ENCODE measurements at regions not wholly inside any gene's neighbourhood (a gene's known extent, or its start where the extent isn't known, plus 50 kb on each side); places are given as distances from the start of the nearest gene placed in this dataset.

DNA sequence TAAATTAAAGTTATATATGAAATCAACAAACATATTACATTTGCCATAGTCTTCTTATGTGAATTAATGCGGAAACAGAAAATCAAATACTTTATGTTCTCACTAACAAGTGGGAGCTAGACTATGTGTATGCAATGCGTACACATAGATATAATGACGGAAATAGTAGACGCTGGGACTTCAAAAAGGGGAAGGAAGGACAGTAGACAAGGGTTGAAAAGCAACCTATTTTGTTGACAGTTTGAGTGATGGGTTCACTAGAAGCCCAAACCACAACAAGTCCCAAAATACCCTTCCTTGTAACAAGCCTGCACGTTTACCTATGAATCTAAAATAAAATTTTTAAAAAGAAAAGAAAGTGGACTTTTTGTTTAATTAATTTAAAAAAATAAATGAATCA lies 430.8 kb upstream of the CNTN5 start:
- no peaks in the 10 kb centered on the region for H3K4me1 ChIP-seq (ENCODE audit: control insufficient read depth, insufficient read depth, low read length)
- H3K9me3 ChIP-seq (replicated peaks; ENCODE audit: control insufficient read depth, insufficient read depth, low read length), result no peaks in the 10 kb centered on the region
- ChIA-PET RAD21 (ENCODE audit: unreplicated experiment) (no interaction called here), CTCF (no interaction called here), SMC1A (ENCODE audit: uncharacterized antibody, unreplicated experiment) (no interaction called here), POLR2A (no interaction called here)
- H3K27ac ChIP-seq (ENCODE audit: control insufficient read depth, insufficient read depth), result no peak overlapping the region
- 28% methylated on average over 5 of the region's 5 CpGs for WGBS (ENCODE audit: insufficient coverage, insufficient replicate concordance, low lambda C conversion rate, missing lambda C conversion rate)
- no peak overlapping the region for H2AFZ ChIP-seq (ENCODE audit: control insufficient read depth, low read depth, low read length)
- BruUV-seq (replicated peaks), result no TSS peak
- no peaks in the 10 kb centered on the region for H3K27me3 ChIP-seq (replicated peaks in 1 of 2; ENCODE audit: control insufficient read depth in 2 of 2, insufficient read depth in 2 of 2, low read length in 1 of 2)
- no peak for FAIRE-seq
- in situ Hi-C loops (cut with MboI) (no loop called here), intact Hi-C loops (cut with micrococcal nuclease; ENCODE audit: unreplicated experiment) (no loop called here)
- no peak for ATAC-seq
- no peak overlapping the region for H3K4me2 ChIP-seq (ENCODE audit: control insufficient read depth, insufficient read depth)
- H3K36me3 ChIP-seq (ENCODE audit: control insufficient read depth in 2 of 2, insufficient read depth in 2 of 2, low read length in 1 of 2), result no peaks in the 10 kb centered on the region
- no peak for DNase-seq (ENCODE audit: low read depth, low spot score)
- H4K20me1 ChIP-seq (ENCODE audit: control insufficient read depth, insufficient read depth), result no peaks in the 10 kb centered on the region
- no peak overlapping the region for H3K9ac ChIP-seq (ENCODE audit: control insufficient read depth, insufficient read depth, low read length)
- TF ChIP-seq RBBP5 (conservative IDR thresholded peaks at IDR 0.05) (no peak), STAT3 (IDR thresholded peaks at IDR 0.05; ENCODE audit: low read depth, low read length) (no peak), SMAD5 (IDR thresholded peaks at IDR 0.05; ENCODE audit: low read depth) (no peak), IRF4 (IDR thresholded peaks at IDR 0.05; ENCODE audit: low read depth, low read length) (no peak), SPI1 (IDR thresholded peaks at IDR 0.05; ENCODE audit: borderline replicate concordance, insufficient read depth, low read depth, low read length) (no peak), SIX5 (IDR thresholded peaks at IDR 0.05; ENCODE audit: low read depth, low read length, severe bottlenecking) (no peak), ESRRA (IDR thresholded peaks at IDR 0.05; ENCODE audit: low read length) (no peak), SIN3A (IDR thresholded peaks at IDR 0.05; ENCODE audit: low read depth, low read length) (no peak), KLF5 (IDR thresholded peaks at IDR 0.05; ENCODE audit: partially characterized antibody) (no peak), NFXL1 (IDR thresholded peaks at IDR 0.05; ENCODE audit: borderline replicate concordance) (no peak), POLR2AphosphoS2 (IDR thresholded peaks at IDR 0.05; ENCODE audit: low read depth, low read length) (no peak), EZH2 (IDR thresholded peaks at IDR 0.05; ENCODE audit: borderline replicate concordance, control insufficient read depth, low read depth, low read length) (no peak), FOXM1 (IDR thresholded peaks at IDR 0.05; ENCODE audit: low read depth, low read length) (no peak)
- TF ChIP-seq, protein P1, sequence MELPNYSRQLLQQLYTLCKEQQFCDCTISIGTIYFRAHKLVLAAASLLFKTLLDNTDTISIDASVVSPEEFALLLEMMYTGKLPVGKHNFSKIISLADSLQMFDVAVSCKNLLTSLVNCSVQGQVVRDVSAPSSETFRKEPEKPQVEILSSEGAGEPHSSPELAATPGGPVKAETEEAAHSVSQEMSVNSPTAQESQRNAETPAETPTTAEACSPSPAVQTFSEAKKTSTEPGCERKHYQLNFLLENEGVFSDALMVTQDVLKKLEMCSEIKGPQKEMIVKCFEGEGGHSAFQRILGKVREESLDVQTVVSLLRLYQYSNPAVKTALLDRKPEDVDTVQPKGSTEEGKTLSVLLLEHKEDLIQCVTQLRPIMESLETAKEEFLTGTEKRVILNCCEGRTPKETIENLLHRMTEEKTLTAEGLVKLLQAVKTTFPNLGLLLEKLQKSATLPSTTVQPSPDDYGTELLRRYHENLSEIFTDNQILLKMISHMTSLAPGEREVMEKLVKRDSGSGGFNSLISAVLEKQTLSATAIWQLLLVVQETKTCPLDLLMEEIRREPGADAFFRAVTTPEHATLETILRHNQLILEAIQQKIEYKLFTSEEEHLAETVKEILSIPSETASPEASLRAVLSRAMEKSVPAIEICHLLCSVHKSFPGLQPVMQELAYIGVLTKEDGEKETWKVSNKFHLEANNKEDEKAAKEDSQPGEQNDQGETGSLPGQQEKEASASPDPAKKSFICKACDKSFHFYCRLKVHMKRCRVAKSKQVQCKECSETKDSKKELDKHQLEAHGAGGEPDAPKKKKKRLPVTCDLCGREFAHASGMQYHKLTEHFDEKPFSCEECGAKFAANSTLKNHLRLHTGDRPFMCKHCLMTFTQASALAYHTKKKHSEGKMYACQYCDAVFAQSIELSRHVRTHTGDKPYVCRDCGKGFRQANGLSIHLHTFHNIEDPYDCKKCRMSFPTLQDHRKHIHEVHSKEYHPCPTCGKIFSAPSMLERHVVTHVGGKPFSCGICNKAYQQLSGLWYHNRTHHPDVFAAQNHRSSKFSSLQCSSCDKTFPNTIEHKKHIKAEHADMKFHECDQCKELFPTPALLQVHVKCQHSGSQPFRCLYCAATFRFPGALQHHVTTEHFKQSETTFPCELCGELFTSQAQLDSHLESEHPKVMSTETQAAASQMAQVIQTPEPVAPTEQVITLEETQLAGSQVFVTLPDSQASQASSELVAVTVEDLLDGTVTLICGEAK (IDR thresholded peaks at IDR 0.05; ENCODE audit: borderline replicate concordance), result no peak
- TF ChIP-seq, protein P2, sequence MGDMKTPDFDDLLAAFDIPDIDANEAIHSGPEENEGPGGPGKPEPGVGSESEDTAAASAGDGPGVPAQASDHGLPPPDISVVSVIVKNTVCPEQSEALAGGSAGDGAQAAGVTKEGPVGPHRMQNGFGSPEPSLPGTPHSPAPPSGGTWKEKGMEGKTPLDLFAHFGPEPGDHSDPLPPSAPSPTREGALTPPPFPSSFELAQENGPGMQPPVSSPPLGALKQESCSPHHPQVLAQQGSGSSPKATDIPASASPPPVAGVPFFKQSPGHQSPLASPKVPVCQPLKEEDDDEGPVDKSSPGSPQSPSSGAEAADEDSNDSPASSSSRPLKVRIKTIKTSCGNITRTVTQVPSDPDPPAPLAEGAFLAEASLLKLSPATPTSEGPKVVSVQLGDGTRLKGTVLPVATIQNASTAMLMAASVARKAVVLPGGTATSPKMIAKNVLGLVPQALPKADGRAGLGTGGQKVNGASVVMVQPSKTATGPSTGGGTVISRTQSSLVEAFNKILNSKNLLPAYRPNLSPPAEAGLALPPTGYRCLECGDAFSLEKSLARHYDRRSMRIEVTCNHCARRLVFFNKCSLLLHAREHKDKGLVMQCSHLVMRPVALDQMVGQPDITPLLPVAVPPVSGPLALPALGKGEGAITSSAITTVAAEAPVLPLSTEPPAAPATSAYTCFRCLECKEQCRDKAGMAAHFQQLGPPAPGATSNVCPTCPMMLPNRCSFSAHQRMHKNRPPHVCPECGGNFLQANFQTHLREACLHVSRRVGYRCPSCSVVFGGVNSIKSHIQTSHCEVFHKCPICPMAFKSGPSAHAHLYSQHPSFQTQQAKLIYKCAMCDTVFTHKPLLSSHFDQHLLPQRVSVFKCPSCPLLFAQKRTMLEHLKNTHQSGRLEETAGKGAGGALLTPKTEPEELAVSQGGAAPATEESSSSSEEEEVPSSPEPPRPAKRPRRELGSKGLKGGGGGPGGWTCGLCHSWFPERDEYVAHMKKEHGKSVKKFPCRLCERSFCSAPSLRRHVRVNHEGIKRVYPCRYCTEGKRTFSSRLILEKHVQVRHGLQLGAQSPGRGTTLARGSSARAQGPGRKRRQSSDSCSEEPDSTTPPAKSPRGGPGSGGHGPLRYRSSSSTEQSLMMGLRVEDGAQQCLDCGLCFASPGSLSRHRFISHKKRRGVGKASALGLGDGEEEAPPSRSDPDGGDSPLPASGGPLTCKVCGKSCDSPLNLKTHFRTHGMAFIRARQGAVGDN (IDR thresholded peaks at IDR 0.05), result no peak
- TF ChIP-seq, protein P3, sequence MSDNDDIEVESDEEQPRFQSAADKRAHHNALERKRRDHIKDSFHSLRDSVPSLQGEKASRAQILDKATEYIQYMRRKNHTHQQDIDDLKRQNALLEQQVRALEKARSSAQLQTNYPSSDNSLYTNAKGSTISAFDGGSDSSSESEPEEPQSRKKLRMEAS (IDR thresholded peaks at IDR 0.05; ENCODE audit: low read depth, low read length), result no peak
- H3K79me2 ChIP-seq (ENCODE audit: control insufficient read depth, insufficient read depth, low read length), result no peaks in the 10 kb centered on the region
- H3K4me3 ChIP-seq, result no peak overlapping the region

Data from GM12878 (cell line).